Parathyroid adenoma (tissue), 2 donors: ENCODE measurements at regions not wholly inside any gene's neighbourhood (a gene's known extent, or its start where the extent isn't known, plus 50 kb on each side); places are given as distances from the start of the nearest gene placed in this dataset.
"Not testable (repeated sequence)": the region's sequence is repeated elsewhere in the genome, so short reads cannot be mapped to it uniquely, and the experiment has no call there.

Source experiments
- H2AFZ ChIP-seq: fragments of 300-600 bp; sonication (generic); one replicate; pipeline ENCODE4 v1.7.0; 2017; ENCODE audit warnings: antibody characterized with exemption, mild to moderate bottlenecking
- H3K27ac ChIP-seq: fragments of 300-600 bp; sonication (generic); one replicate; pipeline ENCODE4 v1.7.0; 2017
- H3K27me3 ChIP-seq: fragments of 300-600 bp; sonication (generic); one replicate; pipeline ENCODE4 v1.7.0; 2017; ENCODE audit warnings: low read length; ENCODE audit not compliant: control insufficient read depth, insufficient read depth
- H3K36me3 ChIP-seq: fragments of 300-600 bp; sonication (generic); one replicate; pipeline ENCODE4 v1.7.0; 2017; ENCODE audit warnings: low read length; ENCODE audit not compliant: control insufficient read depth, insufficient read depth
- H3K4me1 ChIP-seq: fragments of 300-600 bp; sonication (generic); one replicate; pipeline ENCODE4 v1.7.0; 2017; ENCODE audit warnings: control low read depth
- H3K4me2 ChIP-seq: fragments of 300-600 bp; sonication (generic); one replicate; pipeline ENCODE4 v1.7.0; 2017; ENCODE audit warnings: low read length
- H3K4me3 ChIP-seq: fragments of 300-600 bp; sonication (generic); one replicate; pipeline ENCODE4 v1.7.0; 2017; ENCODE audit warnings: low read depth, low read length
- H3K79me2 ChIP-seq: fragments of 300-600 bp; sonication (generic); one replicate; pipeline ENCODE4 v1.7.0; 2017; ENCODE audit warnings: control low read depth
- H3K9ac ChIP-seq: fragments of 300-600 bp; sonication (generic); one replicate; pipeline ENCODE4 v1.7.0; 2017; ENCODE audit warnings: mild to moderate bottlenecking
- H3K9me3 ChIP-seq: fragments of 300-600 bp; sonication (generic); one replicate; pipeline ENCODE4 v1.7.0; 2017; ENCODE audit warnings: low read length; ENCODE audit not compliant: control insufficient read depth
- TF ChIP-seq, protein P1 (sequence below): fragments of 300-600 bp; sonication (generic); IDR thresholded peaks from one replicate; pipeline ENCODE4 v1.7.0; 2017; ENCODE audit warnings: antibody characterized with exemption, mild to moderate bottlenecking
- donor health status: primary hyperparathyroidism.

DNA sequence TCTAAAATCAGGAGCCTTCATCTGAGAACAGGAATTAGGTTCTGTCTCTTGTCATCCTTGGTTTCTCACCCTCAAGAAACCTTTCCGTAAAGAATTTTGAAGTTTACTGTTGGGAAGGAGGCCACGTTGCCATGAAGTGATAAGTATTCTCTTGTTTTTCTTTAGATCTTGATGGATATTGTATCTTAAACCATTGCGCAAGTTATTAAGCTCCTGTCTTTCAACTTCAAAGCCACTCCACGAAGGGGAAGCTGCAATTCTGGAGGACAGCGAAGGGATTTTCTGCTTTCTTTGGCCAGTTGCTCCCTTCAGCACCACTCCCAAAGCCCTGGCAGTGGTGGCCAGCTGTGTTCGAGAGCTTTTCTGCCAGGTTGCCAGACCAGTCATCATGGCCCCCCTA, 198.1 kb upstream of the EXOC2 start:
- H3K79me2 ChIP-seq, result no peaks in the 10 kb centered on the region
- no peak overlapping the region for H3K9ac ChIP-seq
- no peak overlapping the region for H3K27ac ChIP-seq
- H3K4me2 ChIP-seq, result no peak overlapping the region
- no peaks in the 10 kb centered on the region for H3K36me3 ChIP-seq
- TF ChIP-seq, protein P1, sequence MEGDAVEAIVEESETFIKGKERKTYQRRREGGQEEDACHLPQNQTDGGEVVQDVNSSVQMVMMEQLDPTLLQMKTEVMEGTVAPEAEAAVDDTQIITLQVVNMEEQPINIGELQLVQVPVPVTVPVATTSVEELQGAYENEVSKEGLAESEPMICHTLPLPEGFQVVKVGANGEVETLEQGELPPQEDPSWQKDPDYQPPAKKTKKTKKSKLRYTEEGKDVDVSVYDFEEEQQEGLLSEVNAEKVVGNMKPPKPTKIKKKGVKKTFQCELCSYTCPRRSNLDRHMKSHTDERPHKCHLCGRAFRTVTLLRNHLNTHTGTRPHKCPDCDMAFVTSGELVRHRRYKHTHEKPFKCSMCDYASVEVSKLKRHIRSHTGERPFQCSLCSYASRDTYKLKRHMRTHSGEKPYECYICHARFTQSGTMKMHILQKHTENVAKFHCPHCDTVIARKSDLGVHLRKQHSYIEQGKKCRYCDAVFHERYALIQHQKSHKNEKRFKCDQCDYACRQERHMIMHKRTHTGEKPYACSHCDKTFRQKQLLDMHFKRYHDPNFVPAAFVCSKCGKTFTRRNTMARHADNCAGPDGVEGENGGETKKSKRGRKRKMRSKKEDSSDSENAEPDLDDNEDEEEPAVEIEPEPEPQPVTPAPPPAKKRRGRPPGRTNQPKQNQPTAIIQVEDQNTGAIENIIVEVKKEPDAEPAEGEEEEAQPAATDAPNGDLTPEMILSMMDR, result no peak
- H3K4me3 ChIP-seq, result no peak overlapping the region
- no peaks in the 10 kb centered on the region for H3K27me3 ChIP-seq
- no peak overlapping the region for H2AFZ ChIP-seq
- H3K9me3 ChIP-seq, result no peaks in the 10 kb centered on the region
- H3K4me1 ChIP-seq, result no peaks in the 10 kb centered on the region

DNA sequence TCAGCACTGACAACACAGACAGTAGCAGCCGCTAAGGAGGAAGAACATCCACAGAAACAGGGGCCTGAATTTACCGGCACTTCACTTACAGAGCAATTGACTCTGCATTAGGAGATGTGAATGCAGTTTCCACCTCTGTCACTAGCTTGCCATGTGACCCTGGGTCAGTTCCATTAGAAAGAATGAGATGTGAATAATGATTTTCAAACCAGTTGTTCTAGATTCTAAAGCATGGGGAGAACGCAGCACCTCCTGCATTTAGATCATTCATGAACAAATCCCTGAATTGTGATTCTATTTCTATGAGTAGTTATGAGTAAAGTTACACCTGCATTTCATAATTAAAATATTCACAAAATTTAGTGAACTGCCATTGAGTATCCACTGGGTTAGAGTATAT, 197.3 kb upstream of the EXOC2 start:
- Histone ChIP-seq H3K79me2 (no peaks in the 10 kb centered on the region), H3K9ac (no peak overlapping the region), H3K4me2 (no peak overlapping the region), H3K27me3 (no peaks in the 10 kb centered on the region), H3K4me1 (no peaks in the 10 kb centered on the region), H3K27ac (no peak overlapping the region), H3K9me3 (no peaks in the 10 kb centered on the region), H2AFZ (no peak overlapping the region), H3K4me3 (no peak overlapping the region), H3K36me3 (no peaks in the 10 kb centered on the region)
- TF ChIP-seq, protein P1, result no peak

DNA sequence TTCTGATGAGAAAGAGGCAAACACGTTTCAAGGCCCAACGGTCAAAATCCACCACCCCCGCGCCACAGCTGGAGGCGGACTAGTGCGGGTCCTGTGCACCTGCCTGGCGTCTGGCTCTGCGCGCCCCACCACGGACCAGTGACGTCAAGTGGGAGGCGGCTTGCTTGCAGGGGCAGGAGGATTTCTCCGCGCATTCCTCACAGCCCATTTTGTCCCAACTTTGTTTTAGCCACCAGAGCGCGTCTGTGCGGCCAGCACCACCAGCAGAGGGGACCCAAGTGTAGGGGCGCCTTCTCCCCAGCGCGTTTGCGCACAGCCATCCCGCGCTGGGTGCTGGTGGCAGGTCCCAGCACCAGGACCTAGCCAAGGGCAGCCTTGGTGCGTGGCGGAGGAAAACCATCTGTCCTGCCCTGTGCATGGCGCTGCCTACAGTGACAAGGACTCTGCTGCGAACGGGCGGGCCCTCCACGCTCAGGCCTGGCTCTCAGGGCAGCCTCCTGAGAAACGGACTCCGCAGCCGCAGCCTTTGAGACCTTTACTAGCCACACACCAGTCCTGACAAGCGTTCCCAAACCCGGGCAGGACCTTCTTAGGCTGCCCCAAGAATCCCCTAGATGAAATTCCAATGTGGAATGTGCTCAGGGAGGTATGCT, 194.8 kb upstream of the EXOC2 start:
- Histone ChIP-seq H3K4me1 (no peaks in the 10 kb centered on the region), H3K27ac (no peak overlapping the region), H3K27me3 (no peaks in the 10 kb centered on the region), H3K4me2 (no peak overlapping the region), H3K79me2 (no peaks in the 10 kb centered on the region), H3K4me3 (no peak overlapping the region), H2AFZ (no peak overlapping the region), H3K9ac (no peak overlapping the region), H3K36me3 (no peaks in the 10 kb centered on the region), H3K9me3 (no peaks in the 10 kb centered on the region)
- TF ChIP-seq, protein P1, result no peak

DNA sequence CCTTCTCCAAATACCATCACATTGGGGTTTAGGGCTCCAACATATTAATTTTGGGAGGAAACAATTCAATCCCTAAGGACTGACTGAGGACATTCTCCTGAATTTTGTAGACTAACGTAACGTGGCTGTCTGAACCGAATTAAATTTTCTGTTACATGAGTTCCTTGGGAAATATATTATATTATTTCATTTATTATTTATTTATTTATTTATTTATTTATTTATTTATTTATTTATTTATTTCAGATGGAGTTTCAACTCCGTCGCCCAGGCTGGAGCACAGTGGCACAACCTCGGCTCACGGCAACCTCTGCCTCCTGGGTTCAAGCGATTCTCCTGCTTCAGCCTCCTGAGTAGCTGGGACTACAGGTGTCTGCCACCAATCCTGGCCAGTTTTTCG, 193.2 kb upstream of the EXOC2 start:
- not testable (repeated sequence) for H3K79me2 ChIP-seq, H3K4me2 ChIP-seq, H3K36me3 ChIP-seq, H3K4me3 ChIP-seq, H3K27ac ChIP-seq, H3K9ac ChIP-seq, H3K4me1 ChIP-seq, H3K27me3 ChIP-seq, H2AFZ ChIP-seq, H3K9me3 ChIP-seq

DNA sequence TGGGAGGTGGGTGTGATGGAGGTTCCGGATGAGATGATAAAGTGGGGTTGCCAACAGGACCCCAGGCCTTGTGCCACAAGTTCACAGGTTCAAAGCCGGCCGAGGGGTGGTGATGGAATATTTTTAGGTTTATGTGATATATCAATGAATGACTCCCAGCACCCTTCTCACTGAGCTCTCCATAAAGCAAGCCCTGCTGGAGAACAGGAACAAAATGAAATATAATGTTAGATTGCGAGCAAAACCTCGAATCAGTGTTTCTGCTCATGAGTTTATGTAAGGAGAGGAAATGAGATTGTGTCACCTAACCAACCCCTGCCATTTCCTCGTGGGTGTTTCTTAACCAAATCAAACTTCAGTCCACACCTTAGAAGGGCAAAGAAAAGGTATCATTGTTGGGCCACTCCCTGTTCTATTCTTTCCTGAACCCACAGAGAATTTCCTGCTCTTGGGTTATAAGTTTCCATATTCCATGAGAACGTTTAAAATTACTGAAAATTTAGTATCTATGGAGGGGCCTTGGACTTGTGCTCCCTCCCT, 192.2 kb upstream of the EXOC2 start:
- no peak overlapping the region for H3K27ac ChIP-seq
- TF ChIP-seq, protein P1, result no peak
- no peak overlapping the region for H3K9ac ChIP-seq
- H3K36me3 ChIP-seq, result no peaks in the 10 kb centered on the region
- H3K4me1 ChIP-seq, result no peaks in the 10 kb centered on the region
- H3K4me2 ChIP-seq, result no peak overlapping the region
- H3K9me3 ChIP-seq, result no peaks in the 10 kb centered on the region
- H3K4me3 ChIP-seq, result no peak overlapping the region
- no peaks in the 10 kb centered on the region for H3K27me3 ChIP-seq
- no peaks in the 10 kb centered on the region for H3K79me2 ChIP-seq
- no peak overlapping the region for H2AFZ ChIP-seq
